Loucy (cell line): ENCODE measurements at regions not wholly inside any gene's neighbourhood (a gene's known extent, or its start where the extent isn't known, plus 50 kb on each side); places are given as distances from the start of the nearest gene placed in this dataset.

Experiments used
- H2AFZ ChIP-seq: fragments of 200-600 bp; sonication (generic); 2 replicates; pipeline ENCODE4 v1.6.0; 2016; ENCODE audit warnings: antibody characterized with exemption, mild to moderate bottlenecking, low read length, moderate library complexity
- H3F3A ChIP-seq: fragments of 200-600 bp; 2 replicates; pipeline ENCODE4 v1.6.0; 2016; ENCODE audit warnings: antibody characterized with exemption, low read depth, mild to moderate bottlenecking
- H3K27me3 ChIP-seq: fragments of 200-600 bp; sonication (generic); 2 replicates; pipeline ENCODE4 v1.6.1; 2014; ENCODE audit warnings: low read length, mild to moderate bottlenecking; ENCODE audit not compliant: insufficient read depth, poor library complexity, severe bottlenecking
- H3K36me3 ChIP-seq: fragments of 200-600 bp; sonication (generic); 2 replicates; pipeline ENCODE4 v1.6.1; 2016; ENCODE audit warnings: low read length; ENCODE audit not compliant: insufficient read depth
- H3K4me1 ChIP-seq: fragments of 200-600 bp; sonication (generic); 2 replicates; pipeline ENCODE4 v1.5.1; 2014; ENCODE audit warnings: low read length, mild to moderate bottlenecking; ENCODE audit not compliant: insufficient read depth, poor library complexity, severe bottlenecking
- H3K4me2 ChIP-seq: fragments of 200-600 bp; sonication (generic); 2 replicates; pipeline ENCODE4 v1.6.0; 2014; ENCODE audit warnings: antibody characterized with exemption, low read length, low read depth, mild to moderate bottlenecking; ENCODE audit not compliant: poor library complexity, severe bottlenecking
- H3K4me3 ChIP-seq: fragments of 200-600 bp; sonication (generic); 2 replicates; pipeline ENCODE4 v1.5.1; 2014; ENCODE audit warnings: low read length, mild to moderate bottlenecking, mixed read lengths; ENCODE audit not compliant: poor library complexity, severe bottlenecking
- H3K79me2 ChIP-seq: fragments of 200-600 bp; sonication (generic); 2 replicates; pipeline ENCODE4 v1.6.1; 2014; ENCODE audit warnings: low read length; ENCODE audit not compliant: insufficient read depth
- H3K9ac ChIP-seq: fragments of 200-600 bp; sonication (generic); 2 replicates; pipeline ENCODE4 v1.6.0; 2014; ENCODE audit warnings: mild to moderate bottlenecking, low read depth, low read length, moderate library complexity; ENCODE audit not compliant: poor library complexity, severe bottlenecking
- H3K9me2 ChIP-seq: fragments of 200-600 bp; sonication (generic); replicated peaks from 2 replicates; pipeline ENCODE4 v1.6.1; 2016; ENCODE audit warnings: low read depth, low read length, mixed read lengths
- H3K9me3 ChIP-seq: fragments of 200-600 bp; sonication (generic); 2 replicates; pipeline ENCODE4 v1.6.1; 2014; ENCODE audit warnings: mild to moderate bottlenecking, antibody characterized with exemption, low read length, low read depth; ENCODE audit not compliant: insufficient read depth
- H4K20me1 ChIP-seq: fragments of 200-600 bp; sonication (generic); 2 replicates; pipeline ENCODE4 v1.6.0; 2014; ENCODE audit warnings: antibody characterized with exemption, low read length, mild to moderate bottlenecking; ENCODE audit not compliant: insufficient read depth, poor library complexity, severe bottlenecking
- CTCF ChIP-seq: fragments of 200-600 bp; sonication (generic); conservative IDR thresholded peaks from 2 replicates; pipeline ENCODE4 v1.5.1; 2014; ENCODE audit warnings: mild to moderate bottlenecking, antibody characterized with exemption, low read length
- EZH2phosphoT487 ChIP-seq: fragments of 200-600 bp; IDR thresholded peaks from 2 replicates; pipeline ENCODE4 v1.6.1; 2018; ENCODE audit warnings: antibody characterized with exemption, mild to moderate bottlenecking, moderate library complexity, borderline replicate concordance

DNA sequence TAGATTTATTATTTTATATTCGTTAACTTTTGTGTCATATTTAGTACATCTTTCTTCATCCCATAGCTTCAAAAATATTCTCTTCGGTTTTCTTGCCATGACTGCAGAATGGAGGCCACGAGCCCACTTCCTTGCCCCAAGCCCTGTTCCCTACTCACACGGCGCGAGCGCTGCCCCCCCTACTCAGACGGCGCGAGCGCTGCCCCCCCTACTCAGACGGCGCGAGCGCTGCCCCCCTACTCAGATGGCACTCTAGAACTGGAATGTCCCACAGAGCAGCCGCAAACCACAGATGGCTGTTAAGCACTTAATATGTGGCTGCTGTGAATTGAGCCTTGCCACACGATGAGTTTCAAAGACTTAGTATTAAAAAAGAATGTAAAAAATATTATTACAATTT, 102.2 kb upstream of the PEG3 start:
- Histone ChIP-seq H3K9me2 (no peaks in the 10 kb centered on the region), H3K4me3 (no peak overlapping the region), H3K9ac (no peak overlapping the region), H3K4me1 (no peaks in the 10 kb centered on the region), H4K20me1 (no peaks in the 10 kb centered on the region), H2AFZ (no peak overlapping the region), H3K36me3 (no peaks in the 10 kb centered on the region), H3K4me2 (no peak overlapping the region), H3K79me2 (no peaks in the 10 kb centered on the region), H3K27me3 (no peaks in the 10 kb centered on the region), H3F3A (no peaks in the 10 kb centered on the region), H3K9me3 (peaks cover 5% of the 10 kb centered on the region; the same call in 1 of the 2 replicates)
- no peak for TF ChIP-seq CTCF
- no peak for TF ChIP-seq EZH2phosphoT487

DNA sequence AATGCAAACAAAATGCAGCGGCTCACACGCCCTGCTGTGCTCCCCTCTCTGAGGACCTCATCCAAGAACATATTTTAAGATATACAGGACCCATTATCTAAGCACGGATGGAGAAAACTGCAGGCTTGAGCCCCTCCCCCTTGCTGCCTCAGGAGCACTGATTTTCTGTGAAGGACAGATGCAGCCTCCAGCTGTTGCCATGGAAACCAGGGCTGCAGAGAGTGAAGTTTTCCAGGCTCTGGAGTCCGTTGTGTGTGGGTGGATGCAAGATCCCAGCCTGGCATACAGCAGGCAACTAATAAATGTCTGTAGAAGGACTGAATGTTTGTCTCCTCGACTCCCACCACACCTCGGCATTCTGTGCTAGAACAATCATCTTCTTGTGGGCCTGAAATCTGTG, 105.6 kb upstream of the PEG3 start:
- no peaks in the 10 kb centered on the region for H4K20me1 ChIP-seq
- no peaks in the 10 kb centered on the region for H3K4me1 ChIP-seq
- H3K9ac ChIP-seq: no peak overlapping the region
- H3K4me2 ChIP-seq: no peak overlapping the region
- peaks cover 8% of the 10 kb centered on the region; the same call in 1 of the 2 replicates for H3K9me3 ChIP-seq
- H3K4me3 ChIP-seq: no peak overlapping the region
- no peaks in the 10 kb centered on the region for H3K27me3 ChIP-seq
- no peaks in the 10 kb centered on the region for H3K79me2 ChIP-seq
- H3K36me3 ChIP-seq: no peaks in the 10 kb centered on the region
- H3K9me2 ChIP-seq: no peaks in the 10 kb centered on the region
- no peak for TF ChIP-seq EZH2phosphoT487
- no peak for TF ChIP-seq CTCF
- no peaks in the 10 kb centered on the region for H3F3A ChIP-seq
- H2AFZ ChIP-seq: no peak overlapping the region

GRCh38 chr19:56947206-56947605, 106.7 kb upstream of the PEG3 start:
- Histone ChIP-seq H2AFZ (no peak overlapping the region), H3K4me3 (no peak overlapping the region), H3K4me1 (no peaks in the 10 kb centered on the region), H3K4me2 (no peak overlapping the region), H3K9me3 (peaks cover 8% of the 10 kb centered on the region; the same call in 1 of the 2 replicates), H3F3A (no peaks in the 10 kb centered on the region), H3K9me2 (no peaks in the 10 kb centered on the region), H3K9ac (no peak overlapping the region), H3K27me3 (no peaks in the 10 kb centered on the region), H3K36me3 (no peaks in the 10 kb centered on the region), H3K79me2 (no peaks in the 10 kb centered on the region), H4K20me1 (no peaks in the 10 kb centered on the region)
- no peak for TF ChIP-seq CTCF
- TF ChIP-seq EZH2phosphoT487: no peak
